ENCODE measurements at regions not wholly inside any gene's neighbourhood (a gene's known extent, or its start where the extent isn't known, plus 50 kb on each side); places are given as distances from the start of the nearest gene placed in this dataset.
"Not testable (repeated sequence)": the region's sequence is repeated elsewhere in the genome, so short reads cannot be mapped to it uniquely, and the experiment has no call there.

- DNase-seq (ENCODE audit: low spot score): no peak
- intact Hi-C loops (cut with DNase I): no loop called here
Observed at GRCh38 chr3:77707281-77707680, 667.4 kb downstream of the ROBO2 start.

GRCh38 chr3:77709155-77709554, 669.3 kb downstream of the ROBO2 start:
- DNase-seq (ENCODE audit: low spot score): no peak
- intact Hi-C loops (cut with DNase I): no loop called here

DNA sequence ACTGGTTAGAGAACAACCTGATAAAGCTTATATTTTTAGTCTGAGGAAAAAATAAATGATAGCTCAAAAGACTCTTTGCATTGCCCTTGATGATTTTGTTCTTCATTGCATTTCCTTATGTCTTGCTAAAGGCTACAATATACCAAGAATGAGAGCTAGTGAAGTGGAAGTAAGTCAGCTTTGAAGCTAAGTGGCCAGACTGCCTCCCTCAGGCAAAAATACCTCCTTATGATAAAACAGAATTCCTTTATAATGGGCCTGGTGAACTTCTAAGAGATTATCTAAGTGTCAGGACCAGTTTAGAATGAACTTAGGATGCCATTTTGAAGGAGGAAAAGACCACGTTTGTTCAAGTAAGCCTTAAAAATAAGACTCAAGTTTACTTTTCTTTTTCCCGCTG, 678.4 kb downstream of the ROBO2 start:
- intact Hi-C loops (cut with DNase I): no loop called here
- no peak for DNase-seq (ENCODE audit: low spot score)

DNA sequence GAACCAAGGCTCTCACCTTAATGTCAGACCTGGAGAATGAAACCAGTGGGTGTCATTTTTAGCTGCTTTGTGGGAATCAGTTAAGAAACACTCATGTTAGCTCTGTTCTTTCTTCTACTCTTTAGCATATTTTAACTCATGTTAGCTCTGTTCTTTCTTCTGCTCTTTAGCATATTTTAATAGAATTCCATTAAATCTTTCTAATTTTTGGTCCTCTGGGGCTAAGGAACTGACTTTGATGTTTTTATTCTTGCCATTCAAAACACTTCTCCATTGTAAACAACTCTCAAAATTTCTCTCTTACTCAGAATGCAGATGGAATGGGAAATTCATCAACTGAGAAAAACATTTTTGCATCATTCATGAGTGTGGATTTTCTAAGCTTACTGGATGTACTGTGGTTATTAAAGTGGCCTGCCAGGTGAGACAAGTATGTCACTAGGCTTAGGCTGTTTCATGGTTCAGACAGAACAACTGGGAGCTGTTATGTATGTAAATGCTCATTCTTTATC, 680.6 kb downstream of the ROBO2 start:
- intact Hi-C loops (cut with DNase I): no loop called here
- no peak for DNase-seq (ENCODE audit: low spot score)

- intact Hi-C loops (cut with DNase I): no loop called here
- DNase-seq (ENCODE audit: low spot score): no peak
Observed at GRCh38 chr3:77726517-77726916, 686.6 kb downstream of the ROBO2 start.

DNA sequence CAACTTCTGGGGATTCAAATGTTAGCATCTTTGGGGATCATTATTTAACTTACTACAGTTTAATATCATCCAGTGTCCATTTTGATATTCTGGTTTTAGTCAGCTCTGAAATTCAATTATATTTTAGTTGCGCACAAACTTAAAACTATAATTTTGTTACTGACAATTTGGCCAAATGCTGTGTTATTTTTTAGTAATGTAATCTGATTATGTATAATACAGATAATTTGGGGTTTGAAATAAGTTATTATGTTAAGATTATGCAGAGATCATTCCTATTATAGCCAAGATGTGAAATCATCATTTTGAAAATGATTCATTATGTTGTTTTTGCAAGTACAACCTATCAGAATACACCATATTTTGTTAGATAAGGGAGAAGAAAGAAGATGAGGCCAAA, 706.1 kb downstream of the ROBO2 start:
- intact Hi-C loops (cut with DNase I): no loop called here

DNA sequence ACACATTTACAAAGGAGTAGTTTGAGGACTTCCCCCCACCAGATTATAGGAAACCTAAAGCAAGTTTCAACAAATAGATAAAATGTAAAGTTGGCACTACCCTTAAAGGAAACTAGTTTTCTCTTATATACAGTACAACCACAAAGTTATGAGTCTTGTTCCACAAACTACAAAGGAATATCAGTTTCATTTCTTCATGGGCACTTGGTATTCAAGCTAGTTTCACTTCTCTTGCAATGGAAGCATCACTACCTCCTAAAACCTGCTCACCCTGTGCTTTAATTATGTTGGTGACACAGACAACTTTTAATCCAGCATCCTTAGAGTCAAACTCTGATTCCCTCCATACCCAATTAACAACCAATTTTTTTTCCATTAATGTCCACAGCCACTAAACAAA, 707.0 kb downstream of the ROBO2 start:
- intact Hi-C loops (cut with DNase I): no loop called here
- no peak for DNase-seq (ENCODE audit: low spot score)

More for the DNA sequence above, 706.1 kb downstream of the ROBO2 start:
- no peak for DNase-seq (ENCODE audit: low spot score)

GRCh38 chr3:77756397-77756975, 716.6 kb downstream of the ROBO2 start:
- intact Hi-C loops (cut with DNase I); DNase-seq (ENCODE audit: low spot score): not testable (repeated sequence)

GRCh38 chr3:77772459-77772858, 732.6 kb downstream of the ROBO2 start:
- intact Hi-C loops (cut with DNase I): no loop called here
- DNase-seq (ENCODE audit: low spot score): no peak

DNA sequence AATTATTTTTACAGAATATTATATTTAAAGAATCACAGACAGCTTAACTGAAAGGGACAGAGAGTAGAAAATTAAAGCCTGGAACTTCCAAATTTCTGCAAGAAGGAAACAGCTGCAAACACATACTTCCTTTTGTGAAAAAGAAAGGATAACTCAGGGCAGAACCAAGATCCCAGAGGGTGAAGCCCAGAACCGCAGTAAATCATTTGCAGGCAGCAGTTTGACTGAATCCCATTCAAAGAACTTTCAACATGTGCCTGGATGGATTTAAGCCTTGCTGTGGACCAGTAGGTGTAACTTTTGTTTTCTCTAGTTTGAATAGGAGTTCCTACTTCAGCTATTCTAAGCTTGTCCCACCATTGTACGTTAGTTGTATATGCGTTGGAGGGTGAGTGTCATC, 733.2 kb downstream of the ROBO2 start:
- intact Hi-C loops (cut with DNase I): no loop called here
- no peak for DNase-seq (ENCODE audit: low spot score)

DNA sequence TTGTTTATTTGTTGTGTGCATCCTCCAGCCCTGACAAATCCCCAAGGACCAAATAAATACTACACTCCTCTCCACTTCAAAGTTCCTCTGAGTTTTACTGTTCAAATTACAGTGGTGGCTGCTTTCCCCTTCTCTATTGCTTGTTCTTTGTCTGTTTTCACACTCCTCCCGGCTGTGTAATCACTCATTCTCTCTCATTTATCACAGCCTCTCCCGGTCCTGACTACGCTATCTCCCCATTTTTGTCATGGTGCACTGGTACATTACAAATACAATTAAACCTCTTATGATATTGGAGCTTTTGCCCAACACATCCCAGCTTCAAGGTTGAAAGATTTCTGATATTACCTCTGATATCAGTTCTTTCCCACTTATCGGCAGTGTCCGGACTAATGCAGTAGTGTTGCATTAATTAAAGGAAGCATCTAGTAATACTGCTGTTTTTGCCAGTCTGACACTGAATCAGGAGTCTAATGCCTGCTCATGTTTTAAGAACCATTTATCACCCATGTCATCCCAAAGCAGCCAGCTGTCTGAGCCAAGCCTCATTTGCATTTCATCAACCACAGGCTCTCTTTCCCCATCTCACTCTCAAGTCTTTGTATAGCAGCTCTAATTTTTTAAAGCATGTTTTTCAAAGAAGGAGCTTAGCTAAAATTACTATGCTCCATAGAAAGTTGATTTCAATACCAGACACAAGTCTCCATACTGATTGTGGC, 740.5 kb downstream of the ROBO2 start:
- intact Hi-C loops (cut with DNase I): no loop called here
- no peak for DNase-seq (ENCODE audit: low spot score)

GRCh38 chr3:77786216-77786615, 746.3 kb downstream of the ROBO2 start:
- intact Hi-C loops (cut with DNase I): no loop called here
- DNase-seq (ENCODE audit: low spot score): no peak

- DNase-seq (ENCODE audit: low spot score): no peak
- intact Hi-C loops (cut with DNase I): no loop called here
Observed at GRCh38 chr3:77795013-77795412, 755.1 kb downstream of the ROBO2 start.

DNA sequence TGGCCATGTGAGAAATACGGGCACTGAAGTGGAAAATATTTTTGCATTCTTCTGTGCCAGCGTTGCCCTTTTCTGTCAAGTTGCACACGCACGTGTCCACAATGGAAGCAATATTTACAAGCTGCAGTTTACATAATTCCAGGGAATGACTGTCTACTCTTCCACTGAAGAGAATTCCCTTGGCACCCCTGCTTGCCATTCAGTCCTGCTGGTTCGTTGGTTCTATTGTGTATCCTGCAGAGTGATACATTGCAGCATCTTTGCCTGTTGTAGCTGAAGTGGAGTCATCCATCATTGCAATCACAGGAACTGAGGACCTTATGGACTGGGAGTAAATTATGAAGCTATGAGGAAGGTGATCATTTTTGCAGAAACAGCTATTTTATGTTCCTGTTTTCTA, 759.4 kb downstream of the ROBO2 start:
- DNase-seq (ENCODE audit: low spot score): no peak
- intact Hi-C loops (cut with DNase I): no loop called here

- intact Hi-C loops (cut with DNase I): no loop called here
- DNase-seq (ENCODE audit: low spot score): no peak
Observed at GRCh38 chr3:77800893-77801292, 761.0 kb downstream of the ROBO2 start.

- no peak for DNase-seq (ENCODE audit: low spot score)
- intact Hi-C loops (cut with DNase I): no loop called here
Observed at GRCh38 chr3:77807312-77807711, 767.4 kb downstream of the ROBO2 start.

DNA sequence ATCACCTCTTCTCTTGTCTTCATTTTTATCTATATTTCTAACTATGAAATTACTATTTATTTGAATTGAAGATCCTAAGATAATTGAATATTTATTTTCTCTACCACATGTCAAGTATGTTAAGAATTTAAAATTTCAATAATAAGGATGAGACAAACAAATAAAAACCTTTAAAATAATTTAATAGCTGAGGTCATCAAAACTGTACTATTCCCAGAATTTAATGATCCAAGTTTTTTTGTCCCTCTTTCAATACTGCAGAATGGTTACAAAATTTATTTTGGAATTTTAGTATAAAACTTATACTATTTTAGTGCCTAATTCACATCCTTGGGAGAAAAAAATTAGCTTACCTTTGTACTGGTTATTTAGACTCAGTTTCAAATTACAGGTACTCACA, 774.9 kb downstream of the ROBO2 start:
- no peak for DNase-seq (ENCODE audit: low spot score)
- intact Hi-C loops (cut with DNase I): no loop called here

DNA sequence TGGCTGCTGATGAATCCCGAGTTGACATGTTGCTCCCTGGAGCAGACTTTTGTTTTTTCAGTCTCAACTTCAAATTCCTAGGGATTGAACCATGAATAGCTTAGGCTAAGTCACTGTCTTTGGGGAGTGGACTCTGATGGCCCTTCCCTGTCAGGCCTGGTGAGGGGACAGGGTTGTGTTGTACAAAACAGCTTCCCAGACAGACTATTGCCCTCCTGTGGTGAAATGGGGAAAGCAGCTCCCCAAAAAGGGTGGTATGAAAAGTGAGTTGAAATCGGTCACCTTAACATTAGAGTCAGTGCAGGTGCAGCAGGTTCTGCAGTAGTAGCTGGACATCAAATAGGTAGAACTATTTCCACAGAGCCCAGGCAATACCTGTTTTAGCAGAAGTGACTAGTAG, 775.6 kb downstream of the ROBO2 start:
- no peak for DNase-seq (ENCODE audit: low spot score)
- intact Hi-C loops (cut with DNase I): no loop called here

GRCh38 chr3:77816366-77816765, 776.5 kb downstream of the ROBO2 start:
- DNase-seq (ENCODE audit: low spot score): no peak
- intact Hi-C loops (cut with DNase I): no loop called here

- no peak for DNase-seq (ENCODE audit: low spot score)
- intact Hi-C loops (cut with DNase I): no loop called here
Observed at GRCh38 chr3:77825001-77825827, 785.3 kb downstream of the ROBO2 start.

DNA sequence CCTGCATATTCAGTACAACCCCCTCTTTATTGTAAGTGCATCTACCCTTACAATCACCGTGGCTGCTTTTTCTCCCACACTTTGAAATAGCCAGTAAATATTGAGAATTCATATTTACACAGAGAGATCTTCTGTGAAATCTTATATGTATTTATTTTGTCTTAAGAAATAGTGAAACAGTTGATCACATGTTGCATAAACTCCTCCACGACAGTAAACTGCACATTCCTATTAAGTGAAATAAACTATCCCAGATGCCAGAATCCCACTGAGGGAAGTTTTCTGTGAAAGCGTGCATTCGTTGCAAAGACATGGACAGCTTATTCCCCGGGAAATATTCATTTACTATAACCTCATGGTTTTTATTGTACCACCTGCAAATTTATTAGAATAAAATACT, 796.0 kb downstream of the ROBO2 start:
- intact Hi-C loops (cut with DNase I): no loop called here
- no peak for DNase-seq (ENCODE audit: low spot score)
